ENCODE measurements at regions not wholly inside any gene's neighbourhood (a gene's known extent, or its start where the extent isn't known, plus 50 kb on each side); places are given as distances from the start of the nearest gene placed in this dataset.

GRCh38 chr9:85204176-85204575, 534.6 kb downstream of the NTRK2 start:
- Histone ChIP-seq H3K9me3 (ENCODE audit: control insufficient read depth, low read length) (no peaks in the 10 kb centered on the region), H3K4me1 (ENCODE audit: control insufficient read depth, insufficient read depth, low read length) (no peaks in the 10 kb centered on the region), H3K27ac (ENCODE audit: low read length) (no peak overlapping the region), H3K27me3 (ENCODE audit: control insufficient read depth, insufficient read depth) (no peaks in the 10 kb centered on the region), H3K4me3 (ENCODE audit: low read length) (no peak overlapping the region)
- ATAC-seq, result no peak
- intact Hi-C loops (cut with DNase I), result no loop called here
- DNase-seq, result no peak
- WGBS, result 85% methylated on average over 3 of the region's 3 CpGs

DNA sequence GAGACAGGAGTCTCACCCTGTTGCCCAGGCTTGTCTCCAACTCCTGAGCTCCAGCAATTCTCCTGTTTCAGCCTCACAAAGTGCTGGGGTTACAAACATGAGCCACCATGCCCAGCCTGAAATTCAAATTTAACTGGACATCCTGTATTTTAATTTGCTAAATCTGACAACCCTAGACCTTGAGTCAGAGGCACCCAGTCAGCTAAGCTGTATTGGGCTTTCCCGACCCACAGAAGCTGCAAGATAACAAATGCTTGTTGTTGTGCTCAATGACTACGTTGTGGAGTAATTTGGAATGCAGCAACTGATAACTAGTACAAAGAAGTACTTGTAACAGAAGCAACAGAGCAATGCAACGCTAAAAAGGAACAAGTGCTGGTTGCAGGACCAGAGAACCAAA, 533.1 kb downstream of the NTRK2 start:
- intact Hi-C loops (cut with DNase I), result no loop called here
- no peaks in the 10 kb centered on the region for H3K9me3 ChIP-seq (ENCODE audit: control insufficient read depth, low read length)
- H3K27ac ChIP-seq (ENCODE audit: low read length), result no peak overlapping the region
- ATAC-seq (no peak), DNase-seq (no peak)
- 36% methylated on average over 3 of the region's 3 CpGs for WGBS
- no peak overlapping the region for H3K4me3 ChIP-seq (ENCODE audit: low read length)
- no peaks in the 10 kb centered on the region for H3K27me3 ChIP-seq (ENCODE audit: control insufficient read depth, insufficient read depth)
- H3K4me1 ChIP-seq (ENCODE audit: control insufficient read depth, insufficient read depth, low read length), result no peaks in the 10 kb centered on the region

GRCh38 chr9:85200726-85201404, 531.3 kb downstream of the NTRK2 start:
- Histone ChIP-seq H3K27me3 (ENCODE audit: control insufficient read depth, insufficient read depth) (no peaks in the 10 kb centered on the region), H3K27ac (ENCODE audit: low read length) (no peak overlapping the region), H3K4me3 (ENCODE audit: low read length) (no peak overlapping the region), H3K9me3 (ENCODE audit: control insufficient read depth, low read length) (no peaks in the 10 kb centered on the region), H3K4me1 (ENCODE audit: control insufficient read depth, insufficient read depth, low read length) (no peaks in the 10 kb centered on the region)
- DNase-seq (peak; percentile 35 to 56 (median 55)), ATAC-seq (peak; percentile 84 to 86)
- intact Hi-C loops (cut with DNase I), result no loop called here
- 49% methylated on average over 3 of the region's 3 CpGs for WGBS

DNA sequence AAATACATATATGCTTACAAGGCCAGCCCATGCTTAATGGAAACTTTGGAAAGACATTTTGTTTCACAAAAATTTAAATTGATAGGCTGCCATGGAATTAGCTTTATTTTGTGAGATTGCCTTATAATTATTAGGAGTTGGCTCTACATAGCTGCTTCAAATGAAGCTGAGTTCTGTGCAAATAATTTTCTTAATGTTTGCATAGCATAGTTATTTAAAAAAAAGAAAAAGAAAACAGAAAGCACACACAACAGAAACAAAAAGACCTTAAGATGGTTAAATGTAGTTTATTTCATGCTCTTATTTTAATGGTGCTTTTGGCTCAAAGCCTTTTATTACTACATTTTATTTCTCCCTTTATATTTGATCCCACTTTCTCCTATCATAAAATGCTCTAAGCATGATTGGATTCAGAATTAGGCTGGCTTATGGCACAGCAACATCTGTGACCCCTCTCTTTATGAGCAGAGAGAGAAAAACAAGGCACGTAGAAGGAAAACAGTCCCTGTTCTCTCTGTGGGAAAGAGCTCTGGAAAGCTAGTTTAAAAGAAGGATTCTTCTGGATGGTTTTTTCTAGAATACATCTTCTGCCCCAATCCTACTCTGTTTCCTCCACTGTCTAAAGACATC, 530.5 kb downstream of the NTRK2 start:
- Histone ChIP-seq H3K4me3 (ENCODE audit: low read length) (no peak overlapping the region), H3K27ac (ENCODE audit: low read length) (no peak overlapping the region), H3K4me1 (ENCODE audit: control insufficient read depth, insufficient read depth, low read length) (no peaks in the 10 kb centered on the region), H3K27me3 (ENCODE audit: control insufficient read depth, insufficient read depth) (no peaks in the 10 kb centered on the region), H3K9me3 (ENCODE audit: control insufficient read depth, low read length) (no peaks in the 10 kb centered on the region)
- 70% methylated on average over 1 of the region's 1 CpG for WGBS
- intact Hi-C loops (cut with DNase I), result no loop called here
- DNase-seq, result no peak
- no peak for ATAC-seq

DNA sequence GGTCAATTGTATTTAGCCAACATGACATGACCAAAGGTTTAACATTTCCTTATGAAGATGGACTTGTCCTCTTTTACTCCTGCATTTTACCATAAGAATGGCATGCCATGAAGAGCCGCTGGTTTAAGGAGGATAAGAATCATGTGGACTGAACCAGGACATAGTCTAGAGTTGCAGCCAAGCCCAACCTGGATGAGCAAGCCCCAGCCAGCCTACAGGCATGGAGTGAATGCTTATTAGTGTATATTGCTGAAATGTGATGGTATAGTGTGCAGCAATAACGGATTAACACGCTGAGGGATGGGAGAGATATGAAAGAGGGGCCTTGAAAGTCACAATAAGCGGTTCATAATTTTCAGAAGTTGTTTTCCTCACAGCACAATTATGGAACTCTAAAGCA, 523.2 kb downstream of the NTRK2 start:
- Histone ChIP-seq H3K27me3 (ENCODE audit: control insufficient read depth, insufficient read depth) (no peaks in the 10 kb centered on the region), H3K4me1 (ENCODE audit: control insufficient read depth, insufficient read depth, low read length) (no peaks in the 10 kb centered on the region), H3K4me3 (ENCODE audit: low read length) (no peak overlapping the region), H3K27ac (ENCODE audit: low read length) (no peak overlapping the region), H3K9me3 (ENCODE audit: control insufficient read depth, low read length) (no peaks in the 10 kb centered on the region)
- DNase-seq, result no peak
- ATAC-seq, result no peak
- WGBS, result 88% methylated on average over 4 of the region's 4 CpGs
- intact Hi-C loops (cut with DNase I), result no loop called here

DNA sequence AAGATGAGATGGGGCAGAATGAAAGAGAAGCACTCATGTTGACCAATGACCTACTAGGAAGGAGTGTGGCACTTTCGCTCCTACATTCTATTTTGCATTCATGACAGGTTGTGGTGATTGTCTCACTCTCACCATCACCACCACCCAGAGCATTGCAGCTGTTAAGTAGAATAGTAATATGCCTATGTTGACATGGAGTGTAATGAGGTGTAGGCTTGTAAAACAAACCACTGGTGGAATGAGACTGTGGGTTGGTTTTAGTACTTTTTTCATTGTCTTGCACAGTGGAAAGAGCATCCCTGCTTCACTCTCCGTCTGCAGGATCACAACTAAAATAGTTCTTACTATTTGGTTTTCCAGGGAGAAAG, 516.7 kb downstream of the NTRK2 start:
- no peaks in the 10 kb centered on the region for H3K9me3 ChIP-seq (ENCODE audit: control insufficient read depth, low read length)
- no peak overlapping the region for H3K27ac ChIP-seq (ENCODE audit: low read length)
- WGBS, result 95% methylated on average over 2 of the region's 2 CpGs
- H3K4me3 ChIP-seq (ENCODE audit: low read length), result no peak overlapping the region
- no peaks in the 10 kb centered on the region for H3K27me3 ChIP-seq (ENCODE audit: control insufficient read depth, insufficient read depth)
- DNase-seq (no peak), ATAC-seq (no peak)
- no peaks in the 10 kb centered on the region for H3K4me1 ChIP-seq (ENCODE audit: control insufficient read depth, insufficient read depth, low read length)
- intact Hi-C loops (cut with DNase I), result no loop called here

GRCh38 chr9:85185486-85186217, 516.1 kb downstream of the NTRK2 start:
- WGBS, result 72% methylated on average over 3 of the region's 3 CpGs
- no peak for ATAC-seq
- Histone ChIP-seq H3K4me3 (ENCODE audit: low read length) (no peak overlapping the region), H3K9me3 (ENCODE audit: control insufficient read depth, low read length) (no peaks in the 10 kb centered on the region), H3K27me3 (ENCODE audit: control insufficient read depth, insufficient read depth) (no peaks in the 10 kb centered on the region), H3K27ac (ENCODE audit: low read length) (no peak overlapping the region), H3K4me1 (ENCODE audit: control insufficient read depth, insufficient read depth, low read length) (no peaks in the 10 kb centered on the region)
- no peak for DNase-seq
- intact Hi-C loops (cut with DNase I), result no loop called here

- WGBS, result 67% methylated on average over 4 of the region's 4 CpGs
- Histone ChIP-seq H3K27me3 (ENCODE audit: control insufficient read depth, insufficient read depth) (no peaks in the 10 kb centered on the region), H3K4me3 (ENCODE audit: low read length) (no peak overlapping the region), H3K4me1 (ENCODE audit: control insufficient read depth, insufficient read depth, low read length) (no peaks in the 10 kb centered on the region), H3K9me3 (ENCODE audit: control insufficient read depth, low read length) (no peaks in the 10 kb centered on the region), H3K27ac (ENCODE audit: low read length) (no peak overlapping the region)
- no peak for DNase-seq
- intact Hi-C loops (cut with DNase I), result no loop called here
- ATAC-seq, result no peak
Observed at GRCh38 chr9:85182383-85182782, 512.9 kb downstream of the NTRK2 start.

DNA sequence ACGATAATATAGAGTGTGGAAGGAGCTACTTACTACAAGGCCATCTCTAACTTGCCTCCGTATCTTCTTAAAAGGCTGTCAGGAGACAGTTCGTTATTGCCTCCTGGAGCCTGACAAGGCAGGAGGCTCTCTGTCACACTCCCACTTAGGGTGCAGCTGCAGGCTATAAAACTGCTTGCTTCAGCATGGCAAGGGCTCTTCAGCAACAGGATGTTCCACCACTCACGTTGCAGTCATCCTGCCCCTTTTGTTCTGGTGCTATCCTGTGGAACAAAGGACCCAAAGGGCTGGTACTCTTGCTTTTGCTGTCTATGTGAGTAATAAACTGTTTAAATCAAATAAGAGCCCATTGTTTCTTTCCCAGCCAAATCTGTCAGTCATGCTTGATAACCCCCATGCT, 508.9 kb downstream of the NTRK2 start:
- DNase-seq (no peak), ATAC-seq (no peak)
- intact Hi-C loops (cut with DNase I), result no loop called here
- Histone ChIP-seq H3K4me1 (ENCODE audit: control insufficient read depth, insufficient read depth, low read length) (no peaks in the 10 kb centered on the region), H3K27ac (ENCODE audit: low read length) (no peak overlapping the region), H3K27me3 (ENCODE audit: control insufficient read depth, insufficient read depth) (no peaks in the 10 kb centered on the region), H3K9me3 (ENCODE audit: control insufficient read depth, low read length) (no peaks in the 10 kb centered on the region), H3K4me3 (ENCODE audit: low read length) (no peak overlapping the region)
- WGBS, result 43% methylated on average over 4 of the region's 4 CpGs

- H3K27ac ChIP-seq (ENCODE audit: low read length), result no peak overlapping the region
- H3K9me3 ChIP-seq (ENCODE audit: control insufficient read depth, low read length), result no peaks in the 10 kb centered on the region
- WGBS, result 60% methylated on average over 1 of the region's 1 CpG
- intact Hi-C loops (cut with DNase I), result no loop called here
- H3K27me3 ChIP-seq (ENCODE audit: control insufficient read depth, insufficient read depth), result no peaks in the 10 kb centered on the region
- no peak for ATAC-seq
- H3K4me3 ChIP-seq (ENCODE audit: low read length), result no peak overlapping the region
- DNase-seq, result no peak
- peaks cover 3% of the 10 kb centered on the region for H3K4me1 ChIP-seq (ENCODE audit: control insufficient read depth, insufficient read depth, low read length)
Observed at GRCh38 chr9:85173967-85174366, 504.4 kb downstream of the NTRK2 start.
